ENCODE measurements at regions not wholly inside any gene's neighbourhood (a gene's known extent, or its start where the extent isn't known, plus 50 kb on each side); places are given as distances from the start of the nearest gene placed in this dataset.

GRCh38 chr5:28216939-28217360, 1178.6 kb upstream of the CDH9 start:
- no peak for DNase-seq

- no peak for DNase-seq
These were observed 1176.7 kb upstream of the CDH9 start for GRCh38 chr5:28215091-28215490.

- DNase-seq = no peak
These were observed 1175.9 kb upstream of the CDH9 start for GRCh38 chr5:28214292-28214691.

- DNase-seq = no peak
These were observed 1170.0 kb upstream of the CDH9 start for GRCh38 chr5:28208356-28208755.

GRCh38 chr5:28190011-28190410, 1151.6 kb upstream of the CDH9 start:
- no peak for DNase-seq

GRCh38 chr5:28174691-28175090, 1136.3 kb upstream of the CDH9 start:
- DNase-seq = no peak

GRCh38 chr5:28165096-28165495, 1126.7 kb upstream of the CDH9 start:
- DNase-seq = no peak

GRCh38 chr5:28164568-28164967, 1126.2 kb upstream of the CDH9 start:
- DNase-seq = no peak

GRCh38 chr5:28156981-28157380, 1118.6 kb upstream of the CDH9 start:
- DNase-seq = no peak

GRCh38 chr5:28143519-28143918, 1105.1 kb upstream of the CDH9 start:
- no peak for DNase-seq

- no peak for DNase-seq
These were observed 1093.8 kb upstream of the CDH9 start for GRCh38 chr5:28132151-28132550.

GRCh38 chr5:28117691-28118090, 1079.3 kb upstream of the CDH9 start:
- DNase-seq = no peak

- no peak for DNase-seq
These were observed 1078.9 kb upstream of the CDH9 start for GRCh38 chr5:28117273-28117672.

- no peak for DNase-seq
These were observed 1072.4 kb upstream of the CDH9 start for GRCh38 chr5:28110781-28111180.

- no peak for DNase-seq
These were observed 1065.7 kb upstream of the CDH9 start for GRCh38 chr5:28104080-28104479.

- no peak for DNase-seq
These were observed 1045.7 kb upstream of the CDH9 start for GRCh38 chr5:28084069-28084468.

- no peak for DNase-seq
These were observed 1044.2 kb upstream of the CDH9 start for GRCh38 chr5:28082610-28083009.

GRCh38 chr5:28077291-28078240, 1039.2 kb upstream of the CDH9 start:
- DNase-seq = no peak

- no peak for DNase-seq
These were observed 1028.5 kb upstream of the CDH9 start for GRCh38 chr5:28066856-28067255.

- no peak for DNase-seq
These were observed 1027.3 kb upstream of the CDH9 start for GRCh38 chr5:28065656-28066055.

GRCh38 chr5:28046596-28046995, 1008.2 kb upstream of the CDH9 start:
- DNase-seq = no peak

GRCh38 chr5:28027851-28028250, 989.5 kb upstream of the CDH9 start:
- no peak for DNase-seq

- no peak for DNase-seq
These were observed 978.8 kb upstream of the CDH9 start for GRCh38 chr5:28017178-28017577.

GRCh38 chr5:28014779-28015178, 976.4 kb upstream of the CDH9 start:
- no peak for DNase-seq

- DNase-seq = no peak
These were observed 974.2 kb upstream of the CDH9 start for GRCh38 chr5:28012538-28012937.

Measured in NCI-H1417 treated with DMSO at 0.1 percent for 48 hours (cell line).